ENCODE measurements at regions not wholly inside any gene's neighbourhood (a gene's known extent, or its start where the extent isn't known, plus 50 kb on each side); places are given as distances from the start of the nearest gene placed in this dataset.
A peak's percentile ranks its signal among the peaks of the same experiment; 100 is the strongest.

- H3K27ac ChIP-seq (ENCODE audit: low read depth, low read length): no peak overlapping the region
- peaks cover 7 to 14% of the 10 kb centered on the region in 2 donors for H3K27me3 Mint-ChIP-seq
- CTCF ChIA-PET: no interaction called here
- POLR2A ChIA-PET: no interaction called here
- no peaks in the 10 kb centered on the region for H3K36me3 ChIP-seq (ENCODE audit: insufficient read depth, low read length)
- no peaks in the 10 kb centered on the region for H3K27me3 ChIP-seq (ENCODE audit: insufficient read depth, low read length, poor library complexity, severe bottlenecking)
- DNase-seq: no peak
- H3K9me3 ChIP-seq (ENCODE audit: low read length): no peaks in the 10 kb centered on the region
- no peaks in the 10 kb centered on the region for H3K4me1 ChIP-seq (ENCODE audit: insufficient read depth, low read length)
- H3K9me3 Mint-ChIP-seq: no peaks in the 10 kb centered on the region
- H3K4me3 ChIP-seq (ENCODE audit: low read length): no peak overlapping the region
- H3K36me3 Mint-ChIP-seq: no peaks in the 10 kb centered on the region
- no peak overlapping the region for H3K4me3 Mint-ChIP-seq
- no peak overlapping the region for H3K27ac Mint-ChIP-seq
- peaks cover 3 to 10% (median 10%) of the 10 kb centered on the region in 3 donors for H3K4me1 Mint-ChIP-seq
Observed at GRCh38 chr18:76584414-76585310, 89.6 kb upstream of the ZNF516 start.

GRCh38 chr18:76581261-76581660 lies 86.2 kb upstream of the ZNF516 start:
- no peak for DNase-seq
- no peak overlapping the region for H3K4me3 Mint-ChIP-seq
- Histone ChIP-seq H3K4me3 (ENCODE audit: low read length) (no peak overlapping the region), H3K27me3 (ENCODE audit: insufficient read depth, low read length, poor library complexity, severe bottlenecking) (no peaks in the 10 kb centered on the region), H3K9me3 (ENCODE audit: low read length) (no peaks in the 10 kb centered on the region), H3K36me3 (ENCODE audit: insufficient read depth, low read length) (no peaks in the 10 kb centered on the region), H3K4me1 (ENCODE audit: insufficient read depth, low read length) (no peaks in the 10 kb centered on the region), H3K27ac (ENCODE audit: low read depth, low read length) (no peak overlapping the region)
- no peaks in the 10 kb centered on the region for H3K4me1 Mint-ChIP-seq
- ChIA-PET CTCF (no interaction called here), POLR2A (no interaction called here)
- peaks cover 2 to 4% of the 10 kb centered on the region in 2 donors for H3K27me3 Mint-ChIP-seq
- H3K36me3 Mint-ChIP-seq: no peaks in the 10 kb centered on the region
- no peak overlapping the region for H3K27ac Mint-ChIP-seq
- H3K9me3 Mint-ChIP-seq: no peaks in the 10 kb centered on the region

GRCh38 chr18:76580288-76580962 lies 85.4 kb upstream of the ZNF516 start:
- no peaks in the 10 kb centered on the region for H3K27me3 ChIP-seq (ENCODE audit: insufficient read depth, low read length, poor library complexity, severe bottlenecking)
- no peaks in the 10 kb centered on the region for H3K4me1 Mint-ChIP-seq
- DNase-seq: no peak
- H3K4me1 ChIP-seq (ENCODE audit: insufficient read depth, low read length): no peaks in the 10 kb centered on the region
- H3K4me3 ChIP-seq (ENCODE audit: low read length): no peak overlapping the region
- H3K4me3 Mint-ChIP-seq: no peak overlapping the region
- ChIA-PET CTCF (no interaction called here), POLR2A (no interaction called here)
- H3K9me3 Mint-ChIP-seq: no peaks in the 10 kb centered on the region
- H3K27ac Mint-ChIP-seq: no peak overlapping the region
- H3K36me3 Mint-ChIP-seq: no peaks in the 10 kb centered on the region
- peaks cover 2 to 8% of the 10 kb centered on the region in 2 donors for H3K27me3 Mint-ChIP-seq
- no peaks in the 10 kb centered on the region for H3K9me3 ChIP-seq (ENCODE audit: low read length)
- no peaks in the 10 kb centered on the region for H3K36me3 ChIP-seq (ENCODE audit: insufficient read depth, low read length)
- no peak overlapping the region for H3K27ac ChIP-seq (ENCODE audit: low read depth, low read length)

- ChIA-PET POLR2A (no interaction called here), CTCF (no interaction called here)
- Mint-ChIP-seq H3K27me3 (peaks cover 3 to 8% of the 10 kb centered on the region in 2 donors), H3K36me3 (no peaks in the 10 kb centered on the region), H3K27ac (no peak overlapping the region), H3K4me3 (no peak overlapping the region), H3K4me1 (no peaks in the 10 kb centered on the region), H3K9me3 (no peaks in the 10 kb centered on the region)
- no peaks in the 10 kb centered on the region for H3K4me1 ChIP-seq (ENCODE audit: insufficient read depth, low read length)
- no peaks in the 10 kb centered on the region for H3K27me3 ChIP-seq (ENCODE audit: insufficient read depth, low read length, poor library complexity, severe bottlenecking)
- no peak overlapping the region for H3K27ac ChIP-seq (ENCODE audit: low read depth, low read length)
- DNase-seq: no peak
- no peaks in the 10 kb centered on the region for H3K9me3 ChIP-seq (ENCODE audit: low read length)
- H3K36me3 ChIP-seq (ENCODE audit: insufficient read depth, low read length): no peaks in the 10 kb centered on the region
- H3K4me3 ChIP-seq (ENCODE audit: low read length): no peak overlapping the region
Observed at GRCh38 chr18:76579301-76579695, 84.3 kb upstream of the ZNF516 start.

- Histone ChIP-seq H3K36me3 (ENCODE audit: insufficient read depth, low read length) (no peaks in the 10 kb centered on the region), H3K9me3 (ENCODE audit: low read length) (no peaks in the 10 kb centered on the region), H3K4me1 (ENCODE audit: insufficient read depth, low read length) (no peaks in the 10 kb centered on the region), H3K27ac (ENCODE audit: low read depth, low read length) (no peak overlapping the region), H3K4me3 (ENCODE audit: low read length) (no peak overlapping the region), H3K27me3 (ENCODE audit: insufficient read depth, low read length, poor library complexity, severe bottlenecking) (no peaks in the 10 kb centered on the region)
- H3K9me3 Mint-ChIP-seq: no peaks in the 10 kb centered on the region
- CTCF ChIA-PET: no interaction called here
- H3K27me3 Mint-ChIP-seq: peaks cover 3 to 8% of the 10 kb centered on the region in 2 donors
- H3K36me3 Mint-ChIP-seq: no peaks in the 10 kb centered on the region
- DNase-seq: no peak
- POLR2A ChIA-PET: no interaction called here
- no peak overlapping the region for H3K4me3 Mint-ChIP-seq
- H3K27ac Mint-ChIP-seq: no peak overlapping the region
- H3K4me1 Mint-ChIP-seq: no peaks in the 10 kb centered on the region
Observed at GRCh38 chr18:76578571-76579300, 83.7 kb upstream of the ZNF516 start.

- no peak overlapping the region for H3K4me3 ChIP-seq (ENCODE audit: low read length)
- Mint-ChIP-seq H3K36me3 (peaks cover 0 to 2% (median 0%) of the 10 kb centered on the region in 3 donors), H3K4me1 (no peaks in the 10 kb centered on the region), H3K9me3 (no peaks in the 10 kb centered on the region), H3K4me3 (no peak overlapping the region), H3K27ac (no peak overlapping the region), H3K27me3 (peaks cover 3 to 26% of the 10 kb centered on the region in 2 donors)
- no peaks in the 10 kb centered on the region for H3K4me1 ChIP-seq (ENCODE audit: insufficient read depth, low read length)
- CTCF ChIA-PET: no interaction called here
- H3K27me3 ChIP-seq (ENCODE audit: insufficient read depth, low read length, poor library complexity, severe bottlenecking): no peaks in the 10 kb centered on the region
- no peak overlapping the region for H3K27ac ChIP-seq (ENCODE audit: low read depth, low read length)
- POLR2A ChIA-PET: no interaction called here
- H3K9me3 ChIP-seq (ENCODE audit: low read length): no peaks in the 10 kb centered on the region
- DNase-seq: no peak
- H3K36me3 ChIP-seq (ENCODE audit: insufficient read depth, low read length): no peaks in the 10 kb centered on the region
Observed at GRCh38 chr18:76573325-76574025, 78.4 kb upstream of the ZNF516 start.

- H3K27me3 Mint-ChIP-seq: peaks cover 3 to 26% of the 10 kb centered on the region in 2 donors
- no peak for DNase-seq
- H3K27me3 ChIP-seq (ENCODE audit: insufficient read depth, low read length, poor library complexity, severe bottlenecking): no peaks in the 10 kb centered on the region
Observed at GRCh38 chr18:76572518-76573247, 77.6 kb upstream of the ZNF516 start.

More at GRCh38 chr18:76572518-76573247, 77.6 kb upstream of the ZNF516 start:
- H3K4me1 Mint-ChIP-seq: no peaks in the 10 kb centered on the region
- Histone ChIP-seq H3K27ac (ENCODE audit: low read depth, low read length) (no peak overlapping the region), H3K4me1 (ENCODE audit: insufficient read depth, low read length) (no peaks in the 10 kb centered on the region), H3K36me3 (ENCODE audit: insufficient read depth, low read length) (no peaks in the 10 kb centered on the region), H3K4me3 (ENCODE audit: low read length) (no peak overlapping the region), H3K9me3 (ENCODE audit: low read length) (no peaks in the 10 kb centered on the region)
- H3K27ac Mint-ChIP-seq: peak overlapping the region in 1 of 8 donors; percentile 80
- peaks cover 0 to 2% (median 0%) of the 10 kb centered on the region in 3 donors for H3K36me3 Mint-ChIP-seq
- ChIA-PET POLR2A (no interaction called here), CTCF (no interaction called here)
- H3K4me3 Mint-ChIP-seq: no peak overlapping the region
- no peaks in the 10 kb centered on the region for H3K9me3 Mint-ChIP-seq
